GM21526 (cell line): ENCODE measurements at regions not wholly inside any gene's neighbourhood (a gene's known extent, or its start where the extent isn't known, plus 50 kb on each side); places are given as distances from the start of the nearest gene placed in this dataset.

ENCODE experiments used
- ATAC-seq: cut with Tn5 transposase; IDR thresholded peaks from one replicate; pipeline ENCODE4 v1.9.1; 2021; ENCODE audit warnings: moderate library complexity; ENCODE audit not compliant: unreplicated experiment, low FRiP score

- no peak for ATAC-seq
Observed at GRCh38 chr10:124232686-124233545, 139.5 kb upstream of the CHST15 start.

- no peak for ATAC-seq
Observed at GRCh38 chr10:124231168-124232155, 138.1 kb upstream of the CHST15 start.

GRCh38 chr10:124230635-124231167, 137.3 kb upstream of the CHST15 start:
- no peak for ATAC-seq

GRCh38 chr10:124229989-124230634, 136.7 kb upstream of the CHST15 start:
- ATAC-seq = no peak

GRCh38 chr10:124229201-124229988, 136.0 kb upstream of the CHST15 start:
- ATAC-seq = no peak

GRCh38 chr10:124228471-124228870, 135.1 kb upstream of the CHST15 start:
- no peak for ATAC-seq

GRCh38 chr10:124227988-124228387, 134.6 kb upstream of the CHST15 start:
- ATAC-seq = no peak

GRCh38 chr10:124227055-124227975, 133.9 kb upstream of the CHST15 start:
- no peak for ATAC-seq

GRCh38 chr10:124226271-124227054, 133.1 kb upstream of the CHST15 start:
- ATAC-seq = no peak

GRCh38 chr10:124225467-124226270, 132.3 kb upstream of the CHST15 start:
- ATAC-seq = no peak

GRCh38 chr10:124225029-124225466, 131.7 kb upstream of the CHST15 start:
- ATAC-seq = no peak

- no peak for ATAC-seq
Observed at GRCh38 chr10:124224331-124225028, 131.1 kb upstream of the CHST15 start.

- ATAC-seq = no peak
Observed at GRCh38 chr10:124223711-124224085, 130.3 kb upstream of the CHST15 start.

- ATAC-seq = no peak
Observed at GRCh38 chr10:124222988-124223710, 129.8 kb upstream of the CHST15 start.

GRCh38 chr10:124222318-124222987, 129.1 kb upstream of the CHST15 start:
- ATAC-seq = no peak
